A172 (cell line): ENCODE measurements at regions not wholly inside any gene's neighbourhood (a gene's known extent, or its start where the extent isn't known, plus 50 kb on each side); places are given as distances from the start of the nearest gene placed in this dataset.
A peak's percentile ranks its signal among the peaks of the same experiment; 100 is the strongest.
"Not testable (repeated sequence)": the region's sequence is repeated elsewhere in the genome, so short reads cannot be mapped to it uniquely, and the experiment has no call there.

ENCODE experiments used
- DNase-seq: peaks from one replicate; pipeline ENCODE4 v3.0.0-alpha.2; 2015; ENCODE audit warnings: low spot score

DNA sequence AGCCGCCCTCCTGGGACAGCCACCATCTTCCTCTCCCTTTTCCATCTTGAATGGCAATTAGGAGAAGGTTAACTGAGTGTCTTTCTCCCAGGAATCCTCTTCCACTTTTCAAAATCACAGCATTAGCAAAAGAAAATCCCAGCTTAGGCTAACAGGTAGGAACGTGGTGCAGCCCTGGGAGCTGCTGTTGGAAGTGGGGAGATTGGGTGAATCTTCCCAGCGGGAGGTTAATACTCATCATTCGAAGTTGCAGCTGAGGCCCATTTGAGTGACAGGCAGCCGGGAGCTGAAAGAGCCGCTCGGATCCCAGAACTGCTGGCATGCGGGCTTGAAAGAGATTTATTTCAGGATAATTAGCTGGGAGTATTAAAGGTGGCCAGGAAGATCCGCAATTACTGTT is 306.0 kb downstream of the BCL11A start:
- DNase-seq, result no peak

- DNase-seq, result no peak
These were observed 306.9 kb downstream of the BCL11A start for GRCh38 chr2:60246583-60246982.

DNA sequence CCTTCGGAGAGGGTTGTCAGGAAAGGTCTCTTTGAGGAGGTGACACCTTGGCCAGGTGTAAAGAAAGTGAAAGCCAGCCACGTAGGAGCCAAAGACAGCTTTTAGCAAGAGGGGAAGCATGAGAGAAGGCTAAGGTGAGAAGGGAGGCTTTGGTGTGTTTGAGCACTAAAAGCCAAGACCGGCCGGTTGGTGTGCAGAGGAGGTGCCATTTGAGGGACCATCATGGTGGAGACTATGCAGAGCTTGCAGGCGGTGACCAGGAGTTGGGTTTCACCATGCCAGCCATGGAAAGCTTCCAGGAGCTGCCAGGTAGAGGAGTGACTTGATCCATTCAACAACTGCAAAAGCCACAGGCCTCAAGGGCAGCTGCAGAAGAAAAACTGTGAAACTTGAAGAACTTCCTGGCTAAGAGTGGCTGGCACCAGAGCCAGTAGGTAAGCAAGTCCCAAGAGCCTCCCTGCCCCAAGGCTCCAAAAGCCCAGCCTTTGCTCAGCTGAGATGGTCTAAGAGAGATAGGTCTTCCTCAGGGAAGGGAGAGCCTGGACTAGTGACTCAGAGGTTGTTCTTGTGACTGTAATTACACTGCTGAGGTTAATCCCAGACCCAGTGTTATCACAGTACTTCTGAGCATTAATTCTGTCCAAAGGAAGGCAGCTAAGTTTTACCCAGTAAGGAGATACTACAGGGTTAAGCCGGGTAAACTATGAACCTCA is 319.0 kb downstream of the BCL11A start:
- DNase-seq, result no peak

- no peak for DNase-seq
These were observed 322.9 kb downstream of the BCL11A start for GRCh38 chr2:60230596-60230995.

DNA sequence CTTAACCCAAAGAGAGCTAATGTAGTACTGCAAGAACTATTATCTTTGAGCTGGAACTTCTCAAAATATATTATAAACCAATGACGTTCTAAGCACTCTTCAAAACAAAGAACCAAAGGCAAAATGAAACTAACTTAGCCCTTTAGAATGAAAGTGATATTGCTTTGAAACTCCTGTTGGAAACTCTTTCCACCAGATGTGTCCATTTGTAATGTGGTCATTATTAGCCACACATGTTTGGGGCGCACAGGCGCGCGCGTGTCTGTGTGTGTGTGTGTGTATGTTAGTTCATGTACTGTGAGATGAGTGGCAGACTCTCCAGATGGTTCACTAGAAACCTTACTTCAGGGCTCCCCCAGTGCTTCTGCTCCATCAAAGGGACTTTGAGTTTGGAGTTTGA is 323.4 kb downstream of the BCL11A start:
- DNase-seq, result no peak

GRCh38 chr2:60226943-60227342 is 326.5 kb downstream of the BCL11A start:
- DNase-seq, result no peak

DNA sequence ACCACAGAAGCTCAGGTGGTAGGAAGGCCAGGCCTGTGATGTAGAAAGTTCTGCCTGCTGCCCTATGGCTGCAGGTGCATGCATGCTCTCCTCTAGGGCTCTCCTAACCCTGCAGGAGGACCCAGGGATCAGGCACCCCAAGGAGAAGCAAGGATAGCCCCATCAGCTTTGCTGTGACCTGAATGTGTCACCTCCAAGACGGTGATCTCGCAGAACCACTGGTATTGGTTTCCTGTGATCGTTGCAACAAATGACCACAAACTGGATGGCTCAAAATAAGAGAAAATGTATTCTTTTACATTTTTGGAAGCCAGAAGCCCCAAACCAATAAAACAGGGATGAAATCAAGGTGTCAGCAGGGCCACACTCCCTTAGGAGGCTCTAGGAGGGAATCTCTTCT is 327.3 kb downstream of the BCL11A start:
- no peak for DNase-seq

DNA sequence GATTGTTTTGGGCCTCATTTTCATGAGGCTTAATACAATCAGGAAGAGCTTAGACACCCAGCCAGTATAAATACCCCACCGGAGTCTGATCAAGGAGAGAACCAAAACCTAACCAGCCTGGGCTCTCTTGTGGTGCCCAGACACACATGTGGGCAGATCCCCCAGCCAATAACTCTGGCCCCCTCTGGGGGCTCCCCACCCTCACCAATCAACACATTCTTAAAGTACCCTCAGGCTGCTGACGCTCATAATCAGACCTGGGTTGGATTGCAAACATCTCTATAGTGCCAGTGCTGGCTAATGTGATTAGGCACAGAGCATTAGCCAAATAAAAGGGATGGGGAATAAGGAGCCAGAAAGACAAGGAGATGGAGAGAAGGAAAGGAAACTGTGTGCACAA is 329.6 kb downstream of the BCL11A start:
- no peak for DNase-seq

GRCh38 chr2:60221098-60221497 is 332.4 kb downstream of the BCL11A start:
- no peak for DNase-seq

GRCh38 chr2:60219536-60219935 is 333.9 kb downstream of the BCL11A start:
- DNase-seq, result no peak

- DNase-seq, result no peak
These were observed 336.9 kb downstream of the BCL11A start for GRCh38 chr2:60216452-60216995.

GRCh38 chr2:60215386-60215901 is 338.0 kb downstream of the BCL11A start:
- DNase-seq, result no peak

- DNase-seq, result no peak
These were observed 338.9 kb downstream of the BCL11A start for GRCh38 chr2:60214626-60214875.

DNA sequence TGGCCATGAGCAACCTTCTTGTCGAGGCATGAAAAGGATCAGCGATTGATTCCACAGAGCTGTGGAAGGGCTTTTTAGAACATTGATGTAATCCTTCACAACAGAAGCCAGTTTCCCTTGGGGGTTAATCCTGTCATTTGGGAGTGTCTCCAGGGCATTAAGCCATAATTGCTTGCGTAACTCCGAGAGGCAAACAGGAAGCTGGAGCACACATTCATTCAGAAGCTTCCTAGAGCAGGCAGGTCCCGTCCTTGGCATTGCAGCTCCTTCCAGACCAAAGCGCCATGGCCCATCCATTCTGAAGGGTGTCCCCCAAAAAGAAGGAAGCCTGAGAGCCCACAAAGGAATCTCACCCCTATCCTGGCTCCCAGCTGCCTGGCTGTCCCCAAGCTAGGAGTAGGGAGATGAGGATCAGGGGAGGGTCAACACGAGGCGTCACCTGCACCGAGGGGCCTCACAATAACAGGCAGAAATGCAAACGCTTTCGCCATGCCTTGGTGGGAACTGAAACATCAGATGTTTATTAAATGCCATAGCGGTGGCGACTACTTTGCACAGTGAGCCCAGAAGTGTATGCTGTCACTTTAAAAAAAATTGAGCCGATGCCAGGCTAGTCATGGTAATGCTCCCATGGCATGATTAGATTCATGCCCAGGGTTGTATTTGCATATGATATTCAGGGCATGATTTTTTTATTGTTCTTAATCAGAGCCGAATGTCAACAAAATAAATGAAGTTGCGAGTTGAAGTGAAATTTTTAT is 339.4 kb downstream of the BCL11A start:
- DNase-seq, result peak; percentile 8

DNA sequence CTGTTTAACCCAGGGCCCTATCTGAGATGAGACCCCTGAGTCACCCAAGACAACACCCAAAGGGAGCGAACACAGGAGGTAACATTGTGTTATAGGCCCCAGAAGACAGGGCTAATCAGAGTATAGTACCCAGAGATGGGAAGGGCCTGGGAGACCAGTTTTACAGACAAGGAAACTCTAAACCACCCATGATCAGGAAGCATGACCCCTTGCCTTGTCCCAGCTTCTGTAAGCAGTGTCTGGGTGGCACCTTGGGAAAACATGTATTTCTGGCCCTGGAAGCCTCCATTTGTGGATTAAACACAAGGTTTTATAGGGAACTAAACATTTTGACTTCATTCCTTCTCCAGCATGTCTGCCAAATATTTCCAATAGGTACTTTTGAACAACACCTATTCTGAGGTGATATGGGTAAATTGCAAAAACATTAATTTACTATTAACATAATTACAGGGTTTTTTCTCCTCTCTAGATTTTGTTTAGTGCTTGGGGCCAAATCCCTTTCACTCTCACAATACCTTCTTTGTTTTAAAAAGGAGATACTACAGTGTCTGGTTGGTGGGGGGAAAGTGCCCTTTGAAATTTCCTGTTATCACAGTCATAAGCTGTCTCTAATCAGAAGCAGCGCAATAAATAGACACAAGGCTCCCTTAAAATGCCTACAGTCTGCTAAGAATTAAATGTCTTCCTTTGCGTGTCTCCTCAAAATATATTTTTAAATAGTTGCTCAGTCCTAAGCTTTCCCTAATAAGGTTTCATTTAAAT is 341.1 kb downstream of the BCL11A start:
- no peak for DNase-seq

DNA sequence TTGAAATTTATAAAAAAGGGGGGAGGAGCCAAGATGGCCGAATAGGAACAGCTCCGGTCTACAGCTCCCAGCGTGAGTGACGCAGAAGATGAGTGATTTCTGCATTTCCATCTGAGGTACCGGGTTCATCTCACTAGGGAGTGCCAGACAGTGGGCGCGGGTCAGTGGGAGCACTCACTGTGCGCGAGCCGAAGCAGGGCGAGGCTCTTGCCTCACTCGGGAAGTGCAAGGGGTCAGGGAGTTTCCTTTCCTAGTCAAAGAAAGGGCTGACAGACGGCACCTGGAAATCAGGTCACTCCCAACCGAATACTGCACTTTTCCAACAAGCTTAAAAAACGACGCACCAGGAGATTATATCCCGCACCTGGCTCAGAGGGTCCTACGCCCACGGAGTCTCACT is 364.4 kb downstream of the BCL11A start:
- DNase-seq, result not testable (repeated sequence)

DNA sequence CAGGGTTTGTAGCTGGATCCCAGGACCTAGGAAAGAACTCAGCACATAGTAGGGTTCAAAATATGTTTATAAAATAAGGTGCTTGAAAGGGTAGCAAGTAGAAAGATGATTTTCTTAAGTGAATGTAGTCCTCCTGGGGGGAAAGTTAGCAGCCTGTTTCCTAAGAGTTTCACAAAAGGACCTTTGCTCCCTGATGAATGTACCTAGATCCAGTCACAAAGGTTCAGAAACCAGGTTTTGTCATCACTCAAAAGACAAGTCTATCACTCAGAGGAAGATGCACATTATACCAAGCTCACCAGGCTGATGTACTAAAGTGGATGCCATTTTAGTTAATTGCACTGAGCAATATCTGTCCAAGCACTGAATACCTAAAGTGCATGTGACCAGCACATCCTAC is 378.2 kb downstream of the BCL11A start:
- DNase-seq, result no peak

- no peak for DNase-seq
These were observed 379.3 kb downstream of the BCL11A start for GRCh38 chr2:60174146-60174545.

DNA sequence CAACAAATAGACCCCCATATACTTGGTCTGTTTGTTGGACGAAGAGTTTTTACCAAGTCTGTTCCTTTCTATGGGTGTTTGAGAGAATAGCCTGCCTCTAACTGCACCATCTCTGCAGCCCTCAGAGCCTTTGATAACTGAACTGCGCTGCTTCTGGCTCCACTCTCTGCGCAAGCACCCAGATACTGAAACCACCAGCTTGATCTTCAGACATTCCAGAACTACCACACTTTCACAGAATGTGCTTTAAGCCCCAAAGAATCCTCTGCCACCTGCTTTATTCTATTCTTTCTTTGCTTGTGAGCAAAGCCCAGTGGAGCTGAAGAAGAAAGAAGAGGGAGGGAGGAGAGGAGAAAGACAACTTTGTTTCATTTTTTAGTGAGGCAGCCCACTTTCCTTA is 380.7 kb downstream of the BCL11A start:
- DNase-seq, result no peak

- DNase-seq, result no peak
These were observed 383.2 kb downstream of the BCL11A start for GRCh38 chr2:60170272-60170671.

DNA sequence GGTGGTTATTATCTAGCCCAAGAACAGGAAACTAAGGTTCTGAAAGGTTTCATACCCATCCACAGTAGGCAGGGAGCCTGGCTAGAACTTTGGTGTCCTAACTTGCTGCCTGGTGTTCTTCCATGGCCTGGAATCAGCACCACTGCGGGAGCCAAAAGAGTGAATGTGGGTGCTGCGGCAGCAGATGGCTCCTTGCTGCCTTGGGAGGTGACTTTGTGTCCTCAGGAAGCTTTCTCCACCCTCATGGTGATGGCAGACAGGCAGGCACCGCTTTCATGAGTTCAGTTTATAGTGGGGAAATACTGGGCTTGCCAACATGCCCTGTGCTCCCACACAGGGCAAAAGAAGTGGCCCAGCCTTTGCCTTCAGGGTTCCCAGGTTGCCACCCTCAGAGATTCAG is 385.2 kb downstream of the BCL11A start:
- no peak for DNase-seq

DNA sequence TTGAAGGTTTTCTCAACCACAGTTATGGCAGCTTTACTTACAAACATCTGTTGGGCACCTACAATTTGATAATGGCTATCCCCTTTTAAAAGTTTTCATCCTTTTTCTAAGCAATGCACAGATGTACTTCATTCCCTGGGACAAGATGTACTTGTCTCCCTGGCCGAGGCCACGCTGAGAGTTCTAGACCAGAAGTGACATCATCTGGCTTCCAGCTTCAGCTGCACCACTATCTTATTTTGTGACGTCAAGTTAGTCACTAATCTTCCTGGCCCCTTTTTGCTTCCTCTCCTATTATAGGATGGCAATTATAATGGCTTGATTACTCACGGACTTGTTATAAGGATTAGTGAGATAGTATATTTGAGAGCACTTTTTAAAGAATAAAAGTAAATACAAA is 386.4 kb downstream of the BCL11A start:
- DNase-seq, result no peak

- DNase-seq, result no peak
These were observed 389.8 kb downstream of the BCL11A start for GRCh38 chr2:60163691-60164090.
